ENCODE measurements at regions not wholly inside any gene's neighbourhood (a gene's known extent, or its start where the extent isn't known, plus 50 kb on each side); places are given as distances from the start of the nearest gene placed in this dataset.

- DNase-seq (ENCODE audit: low read depth, low spot score), result peak; percentile 49
- H3K4me3 ChIP-seq (ENCODE audit: low read depth, low read length), result no peak overlapping the region
- TF ChIP-seq CTCF (IDR thresholded peaks at IDR 0.05; ENCODE audit: low read depth, low read length), result no peak
- in situ Hi-C loops (cut with HindIII; ENCODE audit: low sequenced_read_pairs), result no loop called here
Observed at GRCh38 chr4:108303488-108304177, 134.9 kb upstream of the LEF1 start.

GRCh38 chr4:108301545-108302251, 133.0 kb upstream of the LEF1 start:
- no peak overlapping the region for H3K4me3 ChIP-seq (ENCODE audit: low read depth, low read length)
- DNase-seq (ENCODE audit: low read depth, low spot score), result no peak
- TF ChIP-seq CTCF (IDR thresholded peaks at IDR 0.05; ENCODE audit: low read depth, low read length), result no peak
- in situ Hi-C loops (cut with HindIII; ENCODE audit: low sequenced_read_pairs), result no loop called here

- no peak overlapping the region for H3K4me3 ChIP-seq (ENCODE audit: low read depth, low read length)
- in situ Hi-C loops (cut with HindIII; ENCODE audit: low sequenced_read_pairs), result no loop called here
- DNase-seq (ENCODE audit: low read depth, low spot score), result no peak
Observed at GRCh38 chr4:108297605-108298004, 128.9 kb upstream of the LEF1 start.

GRCh38 chr4:108292229-108292628, 123.5 kb upstream of the LEF1 start:
- H3K4me3 ChIP-seq (ENCODE audit: low read depth, low read length), result no peak overlapping the region

More at GRCh38 chr4:108297605-108298004, 128.9 kb upstream of the LEF1 start:
- no peak for TF ChIP-seq CTCF (IDR thresholded peaks at IDR 0.05; ENCODE audit: low read depth, low read length)

GRCh38 chr4:108291137-108291536, 122.4 kb upstream of the LEF1 start:
- no peak for DNase-seq (ENCODE audit: low read depth, low spot score)
- H3K4me3 ChIP-seq (ENCODE audit: low read depth, low read length), result no peak overlapping the region
- in situ Hi-C loops (cut with HindIII; ENCODE audit: low sequenced_read_pairs), result no loop called here
- no peak for TF ChIP-seq CTCF (IDR thresholded peaks at IDR 0.05; ENCODE audit: low read depth, low read length)

More at GRCh38 chr4:108292229-108292628, 123.5 kb upstream of the LEF1 start:
- no peak for DNase-seq (ENCODE audit: low read depth, low spot score)
- no peak for TF ChIP-seq CTCF (IDR thresholded peaks at IDR 0.05; ENCODE audit: low read depth, low read length)
- in situ Hi-C loops (cut with HindIII; ENCODE audit: low sequenced_read_pairs), result no loop called here

GRCh38 chr4:108287834-108288413, 119.2 kb upstream of the LEF1 start:
- TF ChIP-seq CTCF (IDR thresholded peaks at IDR 0.05; ENCODE audit: low read depth, low read length), result no peak
- H3K4me3 ChIP-seq (ENCODE audit: low read depth, low read length), result no peak overlapping the region
- DNase-seq (ENCODE audit: low read depth, low spot score), result no peak
- in situ Hi-C loops (cut with HindIII; ENCODE audit: low sequenced_read_pairs), result no loop called here
